Type B pancreatic cell (in vitro differentiated cells): ENCODE measurements at regions not wholly inside any gene's neighbourhood (a gene's known extent, or its start where the extent isn't known, plus 50 kb on each side); places are given as distances from the start of the nearest gene placed in this dataset.

ENCODE experiments used
- DNase-seq: peaks from one replicate; pipeline ENCODE4 v3.0.0; 2021; ENCODE audit warnings: mixed read lengths; ENCODE audit not compliant: unreplicated experiment; ENCODE audit errors: extremely low spot score
- H3K27ac Mint-ChIP-seq: 2 replicates; pipeline ENCODE4 v1.8.0; 2021; ENCODE audit warnings: mild to moderate bottlenecking, mixed read lengths
- H3K27me3 Mint-ChIP-seq: 2 replicates; pipeline ENCODE4 v1.8.0; 2021; ENCODE audit warnings: mixed read lengths
- H3K36me3 Mint-ChIP-seq: 2 replicates; pipeline ENCODE4 v1.8.0; 2021; ENCODE audit warnings: mixed read lengths
- H3K4me1 Mint-ChIP-seq: one replicate; pipeline ENCODE4 v1.8.0; 2021; ENCODE audit warnings: mixed read lengths; ENCODE audit not compliant: unreplicated experiment
- H3K4me3 Mint-ChIP-seq: 2 replicates; pipeline ENCODE4 v1.8.0; 2021; ENCODE audit warnings: mild to moderate bottlenecking, mixed read lengths
- H3K9me3 Mint-ChIP-seq: 2 replicates; pipeline ENCODE4 v1.8.0; 2021; ENCODE audit warnings: mixed read lengths
- TF ChIP-seq, protein P1 (sequence below): fragments of 200-600 bp; sonication (generic); conservative IDR thresholded peaks from 2 replicates; pipeline ENCODE4 v1.5.0; 2021; ENCODE audit warnings: antibody characterized with exemption, mild to moderate bottlenecking

DNA sequence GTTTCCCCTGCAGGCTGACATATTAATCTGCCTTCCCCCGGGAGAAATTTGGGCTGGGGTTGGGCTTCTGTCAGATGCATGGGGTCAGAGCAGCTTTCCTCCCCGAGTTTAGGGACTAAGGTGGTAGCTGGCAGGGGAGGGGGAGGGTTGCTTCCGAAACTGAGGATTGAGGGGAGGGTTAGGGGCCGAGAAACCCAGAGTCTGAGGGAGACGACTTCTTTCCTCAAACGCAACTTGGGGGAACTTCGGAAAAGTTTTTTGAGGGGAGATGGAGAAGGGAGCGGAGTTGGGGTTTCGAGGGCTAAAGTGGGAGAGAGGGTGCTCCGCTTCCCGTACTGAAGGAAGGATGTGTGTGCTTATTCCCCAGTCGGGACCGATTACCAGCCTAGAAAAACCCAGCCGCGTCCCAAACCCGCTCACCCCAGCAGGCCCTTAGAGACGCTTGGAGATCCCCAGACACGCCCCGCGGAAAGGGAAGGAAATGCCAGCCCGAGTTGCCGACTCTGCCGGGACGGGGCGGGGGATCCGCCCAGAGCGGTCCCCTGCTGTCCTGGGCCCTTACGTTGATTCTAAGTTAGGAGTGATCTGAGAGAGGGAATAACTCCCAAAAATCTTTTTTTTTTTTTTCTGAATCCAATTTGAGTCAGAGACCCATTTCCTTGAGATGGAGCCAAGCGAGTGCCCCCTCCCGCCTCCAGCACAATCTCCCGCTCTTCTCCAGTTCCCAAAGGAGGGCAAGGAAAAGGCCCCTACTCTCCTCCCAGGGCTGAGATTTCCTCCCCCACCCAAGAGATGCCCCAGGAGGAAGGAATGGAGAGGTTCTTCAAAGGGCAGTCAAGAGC lies 61.9 kb downstream of the SMUG1 start:
- peak overlapping the region; percentile 79 for H3K27ac Mint-ChIP-seq
- H3K27me3 Mint-ChIP-seq, result peaks cover 5% of the 10 kb centered on the region
- H3K4me3 Mint-ChIP-seq, result peak overlapping the region; percentile 94
- TF ChIP-seq, protein P1, sequence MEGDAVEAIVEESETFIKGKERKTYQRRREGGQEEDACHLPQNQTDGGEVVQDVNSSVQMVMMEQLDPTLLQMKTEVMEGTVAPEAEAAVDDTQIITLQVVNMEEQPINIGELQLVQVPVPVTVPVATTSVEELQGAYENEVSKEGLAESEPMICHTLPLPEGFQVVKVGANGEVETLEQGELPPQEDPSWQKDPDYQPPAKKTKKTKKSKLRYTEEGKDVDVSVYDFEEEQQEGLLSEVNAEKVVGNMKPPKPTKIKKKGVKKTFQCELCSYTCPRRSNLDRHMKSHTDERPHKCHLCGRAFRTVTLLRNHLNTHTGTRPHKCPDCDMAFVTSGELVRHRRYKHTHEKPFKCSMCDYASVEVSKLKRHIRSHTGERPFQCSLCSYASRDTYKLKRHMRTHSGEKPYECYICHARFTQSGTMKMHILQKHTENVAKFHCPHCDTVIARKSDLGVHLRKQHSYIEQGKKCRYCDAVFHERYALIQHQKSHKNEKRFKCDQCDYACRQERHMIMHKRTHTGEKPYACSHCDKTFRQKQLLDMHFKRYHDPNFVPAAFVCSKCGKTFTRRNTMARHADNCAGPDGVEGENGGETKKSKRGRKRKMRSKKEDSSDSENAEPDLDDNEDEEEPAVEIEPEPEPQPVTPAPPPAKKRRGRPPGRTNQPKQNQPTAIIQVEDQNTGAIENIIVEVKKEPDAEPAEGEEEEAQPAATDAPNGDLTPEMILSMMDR, result no peak
- no peaks in the 10 kb centered on the region for H3K9me3 Mint-ChIP-seq
- peaks cover 24% of the 10 kb centered on the region for H3K36me3 Mint-ChIP-seq
- DNase-seq, result no peak
- H3K4me1 Mint-ChIP-seq, result peaks cover 52% of the 10 kb centered on the region

DNA sequence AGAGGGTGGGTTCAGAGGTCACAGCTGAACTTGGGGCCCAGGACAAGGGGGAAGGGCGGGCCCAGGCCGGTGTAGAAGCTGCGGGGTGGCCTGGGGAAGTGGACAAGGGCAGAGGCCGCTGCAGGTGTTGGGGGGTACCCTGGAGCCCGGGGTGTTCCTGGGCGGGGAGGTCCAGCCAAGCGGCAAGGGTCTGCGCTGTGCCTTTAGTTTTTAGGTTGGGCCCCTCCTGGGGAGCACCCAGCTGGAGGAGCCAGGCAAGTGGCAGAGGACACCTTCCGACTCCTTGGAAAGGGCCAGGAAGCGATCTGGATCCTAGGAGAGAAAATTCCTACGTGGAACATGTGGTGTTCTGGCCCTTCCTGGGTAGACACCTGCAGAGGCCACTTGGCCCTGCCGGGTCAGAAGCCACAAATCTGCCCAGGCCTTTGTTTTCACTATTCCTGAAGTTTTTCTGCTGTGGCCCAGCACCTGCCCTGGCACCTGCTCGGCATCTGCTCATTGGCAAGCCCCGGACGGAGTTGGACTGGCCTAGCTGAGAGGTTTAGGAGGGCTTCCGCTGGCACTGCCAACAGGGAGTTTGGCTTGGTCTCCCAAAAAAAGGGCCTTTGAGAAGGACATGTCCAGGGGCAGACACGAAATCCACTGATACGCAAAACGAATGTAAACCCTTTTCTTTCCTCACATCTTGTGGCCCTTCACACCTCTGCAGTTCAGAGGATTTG lies 61.1 kb downstream of the SMUG1 start:
- Mint-ChIP-seq H3K4me1 (peaks cover 54% of the 10 kb centered on the region), H3K36me3 (peaks cover 29% of the 10 kb centered on the region), H3K27ac (no peak overlapping the region), H3K9me3 (no peaks in the 10 kb centered on the region), H3K27me3 (peaks cover 5% of the 10 kb centered on the region), H3K4me3 (peak overlapping the region; percentile 94)
- no peak for DNase-seq
- TF ChIP-seq, protein P1, result no peak

DNA sequence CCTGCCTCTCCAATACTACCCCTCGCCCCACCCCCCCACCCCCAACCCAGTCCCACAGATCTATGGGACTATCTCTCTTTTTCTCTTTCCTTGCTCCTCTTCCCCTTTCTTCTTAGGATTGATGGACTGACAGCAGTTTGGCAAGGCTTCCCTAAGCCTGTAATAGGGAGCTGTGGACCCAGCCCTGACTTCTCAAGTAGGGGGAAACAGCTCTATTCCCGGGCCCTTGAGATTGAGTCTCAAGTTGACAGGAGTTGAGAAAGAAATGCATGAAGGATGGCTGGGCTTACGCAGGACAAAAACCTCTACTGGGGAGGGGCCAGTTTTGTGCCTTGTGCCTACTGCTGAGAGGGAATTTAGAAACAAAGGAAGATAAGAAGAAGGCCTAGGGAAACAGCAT lies 60.4 kb downstream of the SMUG1 start:
- peak overlapping the region; percentile 94 for H3K4me3 Mint-ChIP-seq
- DNase-seq, result no peak
- TF ChIP-seq, protein P1, result no peak
- H3K4me1 Mint-ChIP-seq, result peaks cover 56% of the 10 kb centered on the region
- H3K9me3 Mint-ChIP-seq, result no peaks in the 10 kb centered on the region
- peaks cover 5% of the 10 kb centered on the region for H3K27me3 Mint-ChIP-seq
- peaks cover 32% of the 10 kb centered on the region for H3K36me3 Mint-ChIP-seq
- peak overlapping the region; percentile 73 for H3K27ac Mint-ChIP-seq

DNA sequence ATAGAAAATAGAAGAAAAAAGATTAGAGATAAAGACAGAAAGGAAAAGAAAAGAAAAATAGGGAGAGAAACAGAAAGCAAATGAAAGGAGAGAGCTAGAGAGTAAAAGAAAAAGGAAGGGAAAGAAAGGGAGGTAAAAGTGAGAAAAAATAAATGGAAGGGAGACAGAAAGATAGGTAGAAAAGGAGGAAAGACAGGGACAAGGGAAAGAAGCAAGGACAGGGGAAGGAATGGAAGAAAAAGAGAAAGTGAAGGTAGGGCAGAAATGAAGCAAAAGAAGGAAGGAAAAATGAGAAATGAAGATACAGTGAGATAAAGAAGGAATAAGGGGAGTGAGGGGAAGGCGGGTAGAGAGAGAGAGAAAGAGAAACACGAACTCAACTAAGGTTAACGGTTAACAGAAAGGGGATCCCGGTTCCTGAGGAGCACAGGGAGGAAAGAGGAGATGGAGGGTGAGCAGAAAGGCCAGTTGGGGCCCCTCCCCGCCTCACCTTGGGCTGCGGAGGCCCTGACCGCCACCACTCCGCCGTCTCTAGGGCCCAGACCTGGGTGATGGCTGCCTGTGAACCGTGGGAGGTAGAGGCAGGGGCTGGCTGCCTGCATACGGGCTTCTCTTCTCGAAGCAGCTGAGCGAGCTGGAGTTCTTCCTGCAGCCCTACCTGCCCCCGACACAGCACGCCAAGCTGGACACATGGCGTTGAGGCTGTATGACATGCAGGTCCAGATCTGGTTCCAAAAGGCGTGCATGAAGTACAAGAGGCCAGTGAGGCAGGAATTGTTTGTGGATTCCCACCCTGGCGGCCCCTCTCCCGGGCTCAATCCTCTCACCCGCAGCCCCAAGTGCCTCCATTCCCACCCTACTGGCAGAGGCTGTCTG lies 59.5 kb downstream of the SMUG1 start:
- H3K27me3 Mint-ChIP-seq, result peaks cover 5% of the 10 kb centered on the region

More for the DNA sequence above, 59.5 kb downstream of the SMUG1 start:
- no peaks in the 10 kb centered on the region for H3K9me3 Mint-ChIP-seq
- no peak for DNase-seq
- peak overlapping the region; percentile 73 for H3K27ac Mint-ChIP-seq
- peak overlapping the region; percentile 94 for H3K4me3 Mint-ChIP-seq
- peaks cover 56% of the 10 kb centered on the region for H3K4me1 Mint-ChIP-seq
- peaks cover 35% of the 10 kb centered on the region for H3K36me3 Mint-ChIP-seq
- TF ChIP-seq, protein P1, result no peak
